ENCODE measurements at regions not wholly inside any gene's neighbourhood (a gene's known extent, or its start where the extent isn't known, plus 50 kb on each side); places are given as distances from the start of the nearest gene placed in this dataset.

DNA sequence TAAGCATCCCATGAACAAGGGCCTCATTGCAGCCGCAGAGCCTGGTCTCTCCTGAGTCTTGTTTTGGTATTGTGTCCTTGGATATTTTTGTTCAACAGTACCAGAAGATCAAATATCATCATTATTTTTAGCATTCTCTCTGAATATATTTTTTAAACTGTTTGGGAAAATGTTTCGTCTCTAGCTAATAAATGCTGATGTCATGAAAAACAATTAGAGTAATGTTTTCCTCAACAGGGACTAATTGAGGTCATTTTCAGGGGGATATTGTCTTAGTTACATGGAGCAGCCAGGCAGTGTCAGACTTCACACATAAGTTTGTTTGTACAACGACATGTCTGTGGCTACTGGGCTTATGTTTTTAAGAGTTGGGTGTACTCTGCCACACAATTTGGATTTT is 805.3 kb upstream of the SOX9 start:
- DNase-seq = no peak

DNA sequence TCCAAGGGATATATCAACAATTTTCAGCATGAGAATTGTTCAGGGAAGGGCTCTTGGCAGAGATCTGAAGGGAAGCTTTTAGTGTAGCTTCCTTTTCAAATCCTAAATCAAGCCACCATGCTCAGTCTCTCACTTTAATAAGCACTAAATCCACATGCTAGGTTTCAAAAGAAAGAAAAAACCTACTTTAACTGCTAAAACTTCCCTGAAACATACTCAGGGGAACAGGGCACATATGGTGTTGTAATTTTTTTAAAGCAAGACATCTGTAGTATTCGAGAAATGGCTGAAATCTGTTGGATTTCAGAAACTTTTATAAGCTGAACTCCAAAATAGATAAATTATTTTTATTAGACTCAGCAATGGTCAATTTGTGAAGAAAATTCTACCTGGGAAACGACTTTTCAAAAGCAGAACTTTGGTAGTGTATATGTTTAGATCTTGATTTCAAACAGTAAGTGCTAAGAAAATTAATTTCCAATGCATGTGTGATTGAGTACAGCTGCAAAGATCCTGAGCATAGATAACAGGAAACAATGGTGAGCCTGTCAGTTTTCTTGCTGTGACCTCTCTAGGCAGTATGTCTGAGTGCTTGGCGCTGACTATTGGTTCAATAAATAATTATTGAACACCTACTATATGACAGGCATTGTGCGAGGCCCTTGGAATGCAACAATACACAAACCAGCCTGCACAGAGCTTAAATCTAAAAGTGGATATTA is 804.5 kb upstream of the SOX9 start:
- DNase-seq = no peak

DNA sequence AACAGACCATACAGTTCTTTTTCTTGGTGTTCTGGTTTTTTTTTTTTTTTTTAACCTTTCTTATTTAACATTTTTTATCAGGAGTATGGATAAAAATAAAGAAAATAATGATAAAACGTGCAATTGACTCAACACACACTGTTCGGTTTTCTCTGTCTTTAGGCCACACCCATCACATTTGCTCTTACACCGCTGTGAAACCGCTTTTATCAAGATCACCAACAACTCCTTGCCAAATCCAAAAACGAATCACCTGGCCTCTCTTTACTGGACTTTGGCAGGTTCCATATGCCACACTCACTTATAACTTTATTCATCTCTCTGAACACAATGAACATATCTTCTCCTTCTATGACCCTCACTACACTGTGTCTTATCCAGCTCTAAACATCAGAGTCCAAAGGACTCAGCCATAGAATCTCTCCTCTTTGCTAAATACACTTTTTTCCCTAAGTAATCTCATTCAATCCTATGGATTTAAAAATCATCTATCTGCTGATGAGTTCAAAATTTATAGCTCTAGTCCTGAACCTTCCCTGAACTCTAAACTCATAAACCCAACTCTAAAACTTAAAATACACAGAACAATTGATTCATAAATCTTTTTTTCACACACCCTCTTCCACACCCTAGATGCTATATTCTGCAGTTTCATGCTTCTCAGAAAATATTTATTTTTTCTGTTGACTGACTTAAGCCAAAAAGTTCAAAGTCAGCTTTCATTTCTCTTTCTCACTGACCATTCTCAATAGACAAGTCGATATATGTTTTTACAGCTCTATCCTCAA is 800.6 kb upstream of the SOX9 start:
- no peak for DNase-seq

DNA sequence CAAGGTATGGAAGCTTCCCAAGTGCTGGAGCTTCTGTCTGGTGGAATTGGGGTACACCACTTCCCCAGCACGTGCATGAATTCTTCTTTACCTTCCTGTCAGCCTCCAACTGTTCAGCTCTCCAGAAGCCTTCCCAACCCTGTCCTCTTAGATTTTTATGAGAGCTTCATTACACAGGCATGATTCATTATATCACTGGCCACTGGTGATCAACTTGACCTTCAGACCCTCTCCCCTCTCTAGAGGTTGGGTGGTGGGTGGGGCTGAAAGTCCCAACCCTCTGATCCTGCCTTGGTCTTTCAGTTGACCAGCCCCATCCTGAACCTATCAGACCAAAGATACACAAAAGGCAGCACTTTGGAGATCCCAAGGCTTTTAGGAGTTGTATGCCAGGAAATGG is 795.7 kb upstream of the SOX9 start:
- no peak for DNase-seq

DNA sequence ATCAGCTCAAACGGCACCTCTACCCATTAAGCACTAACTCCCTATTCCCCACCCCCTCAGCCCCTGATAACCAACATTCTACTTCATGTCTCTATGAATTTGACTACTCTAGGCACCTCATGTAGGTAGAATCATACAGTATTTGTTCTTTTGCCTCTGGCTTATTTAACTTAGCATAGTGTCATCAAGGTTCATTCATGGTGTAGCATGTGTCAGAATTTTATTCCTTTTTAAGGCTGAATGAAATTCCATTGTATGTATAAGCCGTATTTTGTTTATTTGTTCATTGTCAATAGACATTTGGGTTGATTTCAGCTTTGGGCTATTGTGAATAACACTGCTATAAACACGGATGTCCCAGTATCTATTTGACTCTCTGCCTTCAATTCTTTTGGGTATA is 794.9 kb upstream of the SOX9 start:
- DNase-seq = no peak

DNA sequence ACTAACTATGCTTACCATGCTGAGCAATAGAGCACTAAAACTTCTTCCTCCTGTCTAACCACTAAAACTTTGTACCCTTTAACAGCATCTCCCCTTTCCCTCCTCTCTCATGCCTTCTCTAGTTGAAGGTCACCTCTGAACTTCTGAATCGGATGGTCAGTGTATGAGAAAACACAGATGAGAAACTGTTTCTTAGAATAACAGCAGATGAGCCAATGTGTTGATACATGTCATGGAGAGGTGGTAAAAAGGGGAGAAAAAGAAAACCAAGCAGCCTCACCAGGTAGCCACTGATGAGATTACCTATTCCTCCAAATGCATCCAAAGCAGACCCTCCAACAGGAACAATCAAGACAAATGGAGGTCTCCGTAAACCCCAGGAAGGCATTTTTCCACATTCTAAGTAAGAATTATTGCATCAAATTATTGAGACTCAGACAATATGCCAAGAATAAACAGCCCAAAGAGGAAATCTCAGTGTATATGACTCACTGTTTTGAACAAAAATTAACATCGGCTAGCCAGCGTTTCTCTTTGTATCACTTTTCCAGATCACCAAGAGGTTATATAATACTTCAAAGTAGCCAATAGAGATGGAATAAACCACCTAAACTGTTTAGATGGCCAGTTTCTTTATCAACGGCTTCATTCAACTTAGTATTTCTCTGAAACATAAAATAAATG is 793.3 kb upstream of the SOX9 start:
- no peak for DNase-seq

DNA sequence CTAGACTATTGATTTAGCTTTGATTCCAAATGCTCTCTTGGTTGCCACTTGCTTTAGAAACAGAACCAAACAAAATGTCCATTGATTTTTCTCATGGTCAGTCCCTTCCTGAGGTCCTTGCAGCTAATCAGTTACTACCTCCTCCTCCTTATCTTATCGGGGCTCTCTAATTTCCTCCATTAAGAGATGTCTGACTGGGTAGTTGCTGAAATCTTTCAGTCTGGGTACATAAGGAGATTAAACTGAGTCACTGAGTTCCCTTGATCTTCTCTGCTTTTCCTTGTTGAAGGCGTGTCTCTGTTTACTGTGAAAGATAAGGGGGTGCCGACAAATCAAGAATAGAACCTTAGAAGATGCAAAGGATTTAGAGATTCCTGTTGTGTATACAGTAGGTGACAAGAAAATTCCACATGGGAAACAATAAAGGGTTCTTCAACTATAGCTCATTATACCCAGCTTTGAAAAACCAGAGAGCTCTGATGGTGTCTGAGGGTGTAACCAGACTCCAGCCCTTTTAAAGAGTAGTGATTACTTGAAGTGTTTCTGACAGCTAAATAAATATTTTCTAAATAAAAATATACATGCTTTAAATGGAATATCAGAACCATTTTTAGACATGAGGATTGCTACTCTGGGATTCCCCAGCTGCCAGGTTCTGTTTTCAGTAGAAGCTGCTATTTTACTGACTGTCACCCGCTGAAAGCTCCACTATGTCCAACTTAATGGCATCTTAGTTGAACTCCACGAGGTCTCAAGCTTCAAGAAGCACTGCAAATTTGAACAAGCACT is 791.3 kb upstream of the SOX9 start:
- no peak for DNase-seq

DNA sequence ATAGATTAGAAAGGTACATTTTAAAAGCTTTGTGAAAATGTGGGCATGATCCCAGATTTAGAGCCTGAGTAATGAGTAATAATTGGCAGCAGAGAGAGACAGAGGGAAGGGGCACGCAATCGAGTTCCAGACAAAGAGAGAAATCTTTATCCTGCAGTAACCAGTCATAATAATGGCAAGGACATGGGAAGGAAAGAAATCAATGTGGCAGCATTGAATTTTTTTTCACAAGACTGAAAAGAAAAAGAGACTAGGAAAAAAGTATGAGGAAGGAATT is 790.8 kb upstream of the SOX9 start:
- DNase-seq = no peak

DNA sequence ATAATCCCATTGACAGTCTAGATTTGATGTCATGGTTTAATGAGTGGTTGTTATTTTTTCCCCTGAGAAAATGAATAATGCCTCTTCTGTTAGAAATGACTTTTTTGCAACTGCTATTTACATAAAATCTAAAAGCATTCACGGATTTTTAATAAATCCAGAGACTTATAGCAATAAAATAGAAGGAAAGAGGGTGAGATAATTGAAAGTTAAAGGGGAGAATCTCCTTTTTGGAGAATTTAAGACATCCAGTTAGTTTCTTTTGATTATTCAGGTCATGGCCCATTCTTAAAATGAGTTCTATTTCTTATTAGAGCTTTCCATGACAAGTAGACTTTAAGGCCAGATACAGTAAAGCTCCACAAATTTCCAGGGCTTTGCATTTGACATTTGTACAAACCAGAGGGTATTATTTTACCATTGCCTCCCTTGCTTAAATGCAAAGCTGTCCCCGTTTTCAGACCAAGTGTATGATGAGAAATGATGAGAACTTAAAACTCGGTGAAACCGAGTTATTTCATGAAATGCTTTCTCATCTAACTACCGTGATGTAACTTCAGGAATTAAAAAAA is 789.0 kb upstream of the SOX9 start:
- no peak for DNase-seq

DNA sequence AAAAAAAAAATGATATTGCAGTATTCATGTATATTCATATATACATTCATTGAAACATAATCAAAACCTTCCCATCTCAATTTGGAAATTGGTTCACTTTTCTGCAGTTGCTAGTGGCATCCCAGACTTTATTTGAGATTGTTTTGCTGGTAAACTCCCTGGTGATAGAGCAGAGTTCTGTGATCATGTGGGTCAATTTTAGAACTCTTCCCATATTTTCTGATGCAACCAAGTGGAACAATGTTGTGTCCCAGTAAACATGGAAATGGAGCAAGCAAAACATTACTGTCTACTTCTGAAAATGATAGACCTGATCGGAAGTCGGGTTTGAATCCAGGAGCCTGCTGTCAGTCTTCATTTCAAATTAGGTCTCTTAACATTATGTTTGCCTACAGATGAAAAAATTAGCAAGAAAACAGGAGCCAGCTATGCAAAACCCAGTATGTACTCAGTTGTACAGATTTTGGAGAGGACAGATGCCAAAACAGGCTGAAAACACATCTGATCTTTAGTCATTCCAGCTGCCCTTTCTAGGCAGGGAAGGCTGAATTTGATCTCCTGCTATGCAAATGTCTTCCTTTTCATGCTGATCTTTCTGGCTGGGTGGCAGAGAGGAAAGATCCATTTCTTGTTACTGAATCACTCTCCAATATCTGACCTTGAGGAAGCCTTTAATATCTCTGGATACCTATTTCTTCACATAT is 786.6 kb upstream of the SOX9 start:
- peak; percentile 28 for DNase-seq

DNA sequence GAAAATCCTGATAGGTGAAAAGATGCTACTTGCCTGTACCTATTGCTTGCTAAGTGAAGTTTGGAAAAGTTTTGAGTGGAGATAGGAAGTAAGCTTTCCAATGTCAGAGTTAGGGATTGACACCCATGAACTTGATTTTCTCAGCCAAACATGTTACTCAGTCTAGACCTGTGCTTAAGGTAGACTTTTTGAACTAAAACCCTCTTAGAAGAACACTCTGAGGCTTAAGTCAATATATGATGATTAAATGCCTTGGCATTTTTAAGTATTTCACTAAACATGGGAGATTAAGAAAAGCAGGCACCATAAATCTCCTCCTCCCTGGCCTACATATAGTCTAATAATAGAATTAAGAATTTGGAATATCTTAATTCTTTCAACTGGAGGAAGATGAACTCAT is 785.6 kb upstream of the SOX9 start:
- DNase-seq = no peak

DNA sequence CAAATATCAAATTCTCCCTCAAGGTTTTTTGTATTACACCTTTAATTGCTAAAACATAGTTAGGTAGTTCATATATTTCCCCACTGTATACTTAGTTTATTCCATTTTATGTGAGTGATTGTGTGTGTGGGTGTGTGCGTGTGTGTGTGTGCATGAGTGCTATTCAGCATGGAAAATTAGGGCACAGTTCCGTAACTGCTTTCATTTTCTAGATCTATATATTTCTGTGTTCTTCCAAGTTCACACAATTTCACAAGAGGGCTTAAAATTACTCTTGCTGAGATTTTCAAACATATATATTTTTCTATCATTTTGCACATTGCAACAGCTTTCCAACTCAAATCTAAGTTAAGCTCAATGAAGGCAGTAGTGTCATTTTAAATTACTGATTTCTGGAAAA is 782.9 kb upstream of the SOX9 start:
- DNase-seq = no peak

DNA sequence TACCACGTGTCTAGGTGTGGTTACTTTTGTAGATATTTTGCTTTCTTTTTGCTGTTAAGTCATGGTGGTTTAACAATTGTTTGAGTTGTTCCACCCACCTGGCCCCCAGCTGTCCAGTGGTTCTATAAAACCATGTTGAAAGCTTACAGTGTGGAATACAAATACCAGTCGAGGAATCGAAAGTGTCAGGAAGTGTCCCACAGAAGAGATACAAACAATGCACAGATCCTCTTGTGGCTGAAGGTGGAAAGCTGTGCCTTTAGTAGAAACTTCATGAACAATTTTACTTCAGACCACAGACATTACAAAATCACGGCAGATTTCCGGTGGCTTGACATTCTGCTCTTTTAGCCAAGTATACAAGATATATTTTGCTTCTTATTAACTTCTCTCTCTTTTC is 782.4 kb upstream of the SOX9 start:
- DNase-seq = no peak

DNA sequence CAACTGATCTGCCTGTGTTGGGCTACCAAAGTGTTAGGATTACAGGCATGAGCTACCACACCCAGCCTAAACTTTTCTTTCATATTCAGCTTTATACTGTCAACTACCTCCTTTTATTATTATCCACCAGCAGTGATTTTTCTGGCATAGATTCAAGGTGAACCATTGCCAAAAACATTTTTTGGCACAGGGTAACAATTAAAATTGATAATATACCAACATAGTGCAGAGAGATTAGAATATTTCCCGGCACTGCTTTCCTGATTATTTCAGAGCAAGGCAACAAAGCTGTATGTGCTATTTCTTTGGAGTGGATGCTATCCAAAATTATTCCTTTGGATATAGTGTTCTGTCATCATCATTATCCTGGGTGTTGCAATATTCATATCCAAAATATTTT is 781.6 kb upstream of the SOX9 start:
- DNase-seq = no peak

DNA sequence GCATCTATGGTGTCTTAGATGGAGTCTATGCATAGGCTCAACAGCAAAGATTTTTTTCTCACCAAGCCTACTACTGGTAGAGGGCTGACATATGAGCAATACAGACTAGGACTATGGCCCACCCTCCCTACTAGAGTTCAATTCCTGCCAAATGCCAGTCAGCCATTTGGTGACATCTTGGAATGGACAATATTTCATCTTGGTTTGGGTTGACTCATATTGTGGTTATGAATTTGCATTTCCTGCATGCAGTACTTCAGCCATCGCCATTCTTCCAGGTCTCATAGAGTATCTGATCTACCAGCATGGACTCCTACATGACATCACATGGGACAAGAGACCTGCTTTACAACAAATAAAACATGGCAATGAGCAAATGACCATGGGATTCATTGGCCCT is 778.1 kb upstream of the SOX9 start:
- no peak for DNase-seq

DNA sequence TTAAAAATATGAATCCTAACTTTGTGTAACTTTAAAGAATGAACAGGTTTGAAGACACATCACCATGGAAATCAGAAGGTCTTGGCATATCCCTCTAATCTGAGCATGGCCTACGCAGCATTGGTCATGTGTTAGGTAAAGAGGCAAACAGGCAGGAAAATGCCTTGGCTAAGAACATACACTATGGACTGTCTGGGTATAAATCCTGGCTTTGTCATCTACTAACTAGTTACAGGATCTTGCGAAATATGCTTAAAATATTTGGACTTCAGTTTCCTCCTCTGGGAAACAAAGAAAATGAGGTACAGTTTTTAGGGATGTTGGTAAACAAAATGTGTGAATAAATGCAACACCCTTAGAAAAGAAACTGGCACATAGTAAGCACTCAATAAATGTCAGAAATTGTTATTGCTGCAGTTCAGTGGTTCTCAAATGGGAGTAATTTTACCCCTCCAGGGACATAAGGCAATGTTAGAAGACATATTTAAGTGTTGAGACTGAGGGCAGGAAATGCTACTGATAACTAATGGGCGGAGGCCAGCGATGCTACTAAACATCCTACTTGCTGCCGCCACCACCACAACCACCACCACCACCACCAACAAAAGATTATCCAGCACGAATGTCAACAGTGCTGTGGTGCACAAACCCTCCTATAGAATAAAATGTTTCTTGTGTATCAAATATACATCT is 770.8 kb upstream of the SOX9 start:
- DNase-seq = no peak

DNA sequence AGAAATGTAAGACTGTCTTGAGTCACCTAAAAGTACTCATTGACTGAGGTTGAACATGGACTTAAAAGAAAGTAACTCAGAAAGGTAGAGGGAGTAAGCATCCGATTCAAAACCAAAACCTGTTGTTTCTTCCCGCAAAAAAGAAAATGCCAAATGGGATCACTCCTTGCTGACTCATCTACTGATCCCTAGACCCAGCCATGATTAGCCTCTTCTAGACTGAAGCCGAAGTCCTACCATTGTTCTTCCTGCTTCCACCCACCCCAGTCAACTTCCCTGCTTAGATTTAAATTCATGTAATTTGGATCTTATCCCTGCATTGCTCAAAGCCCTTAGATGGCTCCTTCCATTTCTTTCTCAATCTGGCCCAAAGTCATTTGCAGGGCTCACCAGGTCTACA is 760.5 kb upstream of the SOX9 start:
- no peak for DNase-seq

DNA sequence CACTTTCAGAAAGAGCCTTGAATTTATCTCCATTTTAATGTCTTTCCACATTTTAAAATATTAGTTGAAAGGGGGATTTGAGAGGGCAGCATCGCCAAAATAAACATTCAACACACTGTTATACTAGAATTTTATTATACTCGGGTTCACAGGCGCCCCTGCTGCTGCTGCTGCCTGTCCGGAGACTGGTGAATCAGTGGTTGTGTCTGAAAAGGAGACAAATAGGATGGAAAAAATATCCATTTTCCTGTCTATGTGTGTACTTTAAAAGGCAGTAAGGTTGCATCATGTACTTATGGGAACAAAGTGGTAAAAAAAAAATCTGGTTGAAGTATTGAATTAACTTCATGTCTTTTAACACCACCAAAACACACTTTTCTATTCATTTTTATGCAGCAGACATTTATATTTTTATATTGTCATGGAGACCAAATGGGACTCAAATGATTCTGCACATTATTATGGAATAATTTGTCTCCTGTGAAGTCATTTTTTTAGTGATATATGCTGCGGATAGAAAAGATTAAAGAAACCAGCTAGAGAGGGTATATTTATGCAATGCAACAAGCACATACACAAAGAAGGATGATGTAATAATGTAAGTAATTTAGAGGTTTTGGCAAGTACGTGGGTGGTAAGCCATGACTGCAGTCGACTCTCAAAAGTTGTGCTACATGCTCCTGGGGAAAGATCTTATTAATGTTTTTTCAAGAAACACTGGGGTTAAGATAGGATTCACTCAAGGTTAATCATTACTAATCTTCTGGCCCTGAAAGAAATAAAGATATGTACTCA is 759.0 kb upstream of the SOX9 start:
- peak; percentile 37 for DNase-seq

DNA sequence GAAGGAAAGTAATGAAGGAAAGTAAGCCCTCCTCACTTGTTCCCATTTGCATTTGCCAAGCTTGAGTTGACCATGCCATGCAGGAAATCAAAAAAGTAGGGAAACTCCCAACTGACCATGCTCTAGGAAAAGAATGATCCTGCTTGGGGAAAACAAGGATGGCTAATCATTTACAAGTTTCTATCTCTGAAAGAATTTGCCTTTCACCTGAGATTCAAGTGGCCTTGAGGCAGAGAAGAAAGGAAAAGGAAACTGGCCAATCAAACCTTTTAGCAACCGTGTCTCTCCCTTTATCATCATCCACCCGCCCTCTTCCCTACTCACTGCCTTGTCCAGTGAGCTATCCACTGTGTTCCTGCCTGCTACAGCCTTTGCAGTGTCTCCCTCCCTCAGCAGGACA is 757.2 kb upstream of the SOX9 start:
- DNase-seq = no peak

DNA sequence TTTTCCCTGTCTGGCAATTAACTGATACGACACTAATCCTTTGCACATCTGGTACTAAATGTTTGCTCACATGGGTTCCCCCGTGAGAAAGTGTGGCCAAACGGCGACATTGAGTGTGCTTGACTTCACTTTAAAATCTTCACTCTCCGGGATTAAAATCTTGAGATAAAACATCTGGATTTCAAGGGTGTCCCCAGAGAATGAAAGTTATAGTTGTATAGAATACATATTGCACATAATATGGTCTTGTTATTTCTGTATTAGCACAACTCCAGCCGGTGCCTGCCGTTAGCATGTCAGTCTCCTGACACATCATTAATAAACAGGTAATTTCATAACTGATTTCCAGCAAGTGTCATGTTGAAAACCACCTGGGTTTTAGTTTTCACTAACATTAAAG is 749.0 kb upstream of the SOX9 start:
- no peak for DNase-seq

DNA sequence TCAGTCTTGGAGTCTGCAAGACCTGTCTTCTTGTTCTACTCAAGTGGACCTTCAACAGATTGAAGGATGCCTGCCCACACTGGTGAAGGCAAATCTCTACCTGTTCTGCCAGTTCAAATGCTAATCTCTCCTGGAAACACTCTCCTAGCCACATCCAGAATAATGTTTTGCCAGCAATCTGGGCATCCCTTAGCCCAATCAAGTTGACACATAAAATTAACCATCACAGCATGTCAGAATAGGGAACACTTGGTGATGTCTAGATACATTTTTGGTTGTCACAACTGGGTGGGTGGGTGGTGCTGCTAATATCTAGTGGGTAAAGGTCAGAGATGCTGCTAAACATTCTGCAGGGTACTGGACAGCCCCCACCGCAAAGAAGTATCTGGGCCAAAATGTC is 744.9 kb upstream of the SOX9 start:
- DNase-seq = no peak

Measured in NCI-H526 treated with DMSO at 0.1 percent for 48 hours (cell line).